T-helper 2 cell treated with Interferon-gamma antibody and Interleukin-4, amounts not matched to agents 100 ng/mL and 5 ng/mL, for 36 hours (primary cell): ENCODE measurements at regions not wholly inside any gene's neighbourhood (a gene's known extent, or its start where the extent isn't known, plus 50 kb on each side); places are given as distances from the start of the nearest gene placed in this dataset.
"Not testable (repeated sequence)": the region's sequence is repeated elsewhere in the genome, so short reads cannot be mapped to it uniquely, and the experiment has no call there.

ENCODE experiments used
- intact Hi-C: fragments of 100-400 bp; cut with micrococcal nuclease; formaldehyde crosslinking; loops from one replicate; pipeline ENCODE4 v1.15.1; 2023

DNA sequence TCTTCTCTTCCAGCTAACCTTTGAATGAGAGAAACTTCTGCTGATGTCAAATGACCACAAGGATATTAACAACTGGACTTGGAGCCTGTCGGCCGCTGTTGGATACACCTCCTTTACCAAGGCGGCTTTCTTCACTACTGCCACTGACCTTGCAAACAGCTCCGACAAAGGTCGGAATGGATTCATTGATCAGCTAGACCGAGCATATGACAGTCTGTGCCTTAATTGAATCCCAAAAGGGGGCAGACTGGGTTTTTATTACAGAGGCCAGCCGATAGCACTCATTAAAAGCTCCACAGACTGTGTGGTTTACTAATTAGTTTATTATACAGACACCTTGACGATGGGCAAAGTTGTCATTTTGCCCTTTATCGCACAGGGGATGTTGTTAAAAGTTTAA is 394.5 kb downstream of the RERGL start:
- intact Hi-C loops, result no loop called here

DNA sequence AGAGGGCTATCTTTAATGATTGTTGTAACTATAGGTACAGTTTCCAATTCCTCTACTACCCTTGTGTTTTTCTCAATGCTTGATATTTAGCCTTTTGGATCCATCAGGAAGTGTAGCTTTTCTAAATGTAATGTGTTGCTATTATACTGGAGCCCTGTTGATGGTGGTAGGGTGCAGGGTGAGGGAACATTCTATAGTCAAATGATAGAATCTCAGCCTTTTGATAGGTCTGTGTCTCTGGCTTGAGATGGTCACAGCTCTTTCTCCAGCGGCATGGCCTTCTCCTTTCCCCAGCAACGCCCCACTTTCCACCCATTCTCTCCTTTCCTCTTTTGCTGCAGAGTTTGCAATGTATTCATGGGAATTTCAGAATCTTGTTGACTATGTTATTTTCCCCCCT is 398.6 kb downstream of the RERGL start:
- intact Hi-C loops, result no loop called here

DNA sequence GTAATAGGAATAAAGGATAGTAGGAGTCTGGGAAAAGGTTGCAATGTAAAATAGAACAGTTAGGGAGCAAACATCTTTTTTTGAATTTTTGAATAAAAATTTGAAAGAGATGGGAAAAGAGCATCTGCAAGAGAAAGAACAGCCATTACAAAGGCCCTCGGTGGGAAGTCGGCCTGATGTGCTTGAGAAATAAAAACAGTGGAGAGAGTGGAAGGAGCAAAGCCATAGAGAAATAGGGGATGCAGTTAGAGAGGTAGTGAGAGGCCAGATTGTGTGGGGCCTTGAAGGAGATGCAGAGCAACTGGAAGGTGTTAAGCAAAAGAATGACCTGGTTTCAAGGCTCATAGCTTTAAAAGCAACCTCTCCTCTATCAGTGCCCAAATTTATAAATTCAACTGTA is 409.8 kb downstream of the RERGL start:
- intact Hi-C loops, result no loop called here

DNA sequence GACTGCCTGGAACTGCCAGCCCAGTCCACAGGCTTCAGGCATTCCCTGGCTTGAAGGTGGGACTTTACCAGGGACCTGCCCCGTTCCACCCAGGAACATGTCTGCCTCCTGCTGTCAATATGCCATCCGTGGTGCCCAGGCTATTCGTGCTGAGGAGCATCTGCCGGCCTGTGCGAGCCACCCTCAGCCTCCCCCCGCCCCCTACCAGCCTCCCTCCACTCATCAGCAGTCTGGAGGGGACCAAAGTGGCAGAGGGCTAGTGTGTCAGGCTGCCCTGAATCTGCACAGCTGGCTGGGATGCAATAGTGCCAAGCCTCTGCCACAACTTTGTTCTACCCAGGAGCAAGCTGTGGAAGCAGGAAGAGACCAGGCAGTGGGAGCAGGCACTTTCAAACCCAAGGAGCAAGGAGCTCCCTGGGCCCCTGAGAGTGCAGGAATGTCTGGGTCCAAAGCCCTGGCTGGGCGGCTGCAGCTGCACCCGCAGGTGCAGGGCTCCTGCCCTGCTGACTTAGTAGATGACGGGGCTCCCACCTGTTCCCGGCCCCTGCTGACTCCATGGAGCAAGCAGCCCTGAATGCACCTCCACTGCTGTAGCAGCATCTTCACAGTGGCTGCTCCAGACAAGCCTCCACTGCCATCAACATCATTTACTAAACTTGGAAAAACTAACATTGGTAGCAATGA is 423.2 kb downstream of the RERGL start:
- intact Hi-C loops, result no loop called here

DNA sequence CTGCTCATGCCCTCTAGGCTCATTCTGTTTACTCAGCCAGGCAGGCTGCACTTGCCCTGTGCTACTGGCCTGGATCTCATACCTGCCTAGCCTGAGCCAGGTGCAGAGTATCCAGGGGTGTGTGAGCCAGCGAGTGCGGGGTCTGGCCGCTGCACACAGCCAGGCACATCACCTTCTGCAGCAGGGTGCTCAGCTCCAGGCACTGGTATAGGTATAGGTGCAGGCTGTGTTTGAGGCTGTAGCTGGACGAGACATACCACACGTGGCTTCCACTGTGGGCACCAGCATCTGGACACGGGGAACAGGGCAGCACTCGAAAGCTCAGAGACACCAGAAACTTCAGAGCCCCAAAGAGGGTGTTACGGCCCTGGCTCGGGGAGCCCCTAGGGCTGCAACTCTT is 424.2 kb downstream of the RERGL start:
- intact Hi-C loops, result no loop called here

DNA sequence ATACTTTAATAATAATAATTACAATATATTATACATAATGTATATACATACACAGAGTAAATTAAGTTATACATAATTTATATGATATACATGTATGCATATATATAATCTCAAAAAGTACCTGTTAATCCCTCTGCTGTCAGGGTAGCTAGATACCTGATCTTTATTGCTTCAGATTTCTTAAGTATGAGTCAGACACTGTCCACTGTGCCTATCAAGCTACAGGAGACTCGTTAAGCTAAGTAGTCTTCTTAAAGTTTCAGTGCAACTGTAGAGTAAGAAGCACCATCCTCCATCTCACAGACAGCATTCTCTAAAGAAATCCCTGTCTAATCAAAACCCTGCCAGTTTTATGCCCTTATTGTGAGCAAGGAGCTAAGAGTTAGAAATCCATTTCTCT is 428.7 kb downstream of the RERGL start:
- intact Hi-C loops, result no loop called here

DNA sequence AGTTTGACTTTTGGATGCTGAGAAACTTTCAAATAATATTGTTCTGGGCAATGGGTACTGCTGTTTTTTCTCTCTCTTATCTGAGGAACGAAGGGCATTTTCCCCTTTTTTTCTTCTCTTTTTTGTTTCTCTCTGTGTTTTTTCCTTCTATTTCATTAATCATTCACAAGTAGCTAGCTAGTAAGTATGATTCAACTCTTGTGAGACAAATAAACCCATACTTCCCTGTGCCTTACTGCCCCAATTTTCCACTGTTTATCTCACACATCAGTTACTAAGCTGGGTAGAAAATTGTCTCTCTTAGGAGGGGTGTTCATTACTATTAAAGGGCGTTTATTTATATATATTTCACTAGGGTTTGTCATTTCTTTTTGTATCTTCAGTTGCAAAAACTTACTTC is 437.6 kb downstream of the RERGL start:
- intact Hi-C loops, result no loop called here

DNA sequence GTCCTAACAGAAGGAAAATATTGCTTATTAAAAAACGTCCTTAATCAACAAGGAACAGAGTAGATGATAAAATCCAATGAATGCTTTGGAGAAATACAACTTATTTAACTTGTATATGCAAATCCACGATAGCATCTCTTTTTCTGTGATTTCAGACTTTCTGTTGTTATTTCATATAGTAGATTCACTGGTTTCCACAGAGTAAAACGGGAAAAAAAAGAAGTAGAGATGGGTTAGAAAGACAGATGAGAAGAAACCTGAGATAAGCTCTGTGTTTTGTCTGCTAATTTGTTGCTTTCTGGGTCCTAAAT is 447.7 kb downstream of the RERGL start:
- intact Hi-C loops, result loop anchor here (5.0 kb wide), 1 partner anchor 1565 kb away; no protein-coding TSS in a partner anchor

DNA sequence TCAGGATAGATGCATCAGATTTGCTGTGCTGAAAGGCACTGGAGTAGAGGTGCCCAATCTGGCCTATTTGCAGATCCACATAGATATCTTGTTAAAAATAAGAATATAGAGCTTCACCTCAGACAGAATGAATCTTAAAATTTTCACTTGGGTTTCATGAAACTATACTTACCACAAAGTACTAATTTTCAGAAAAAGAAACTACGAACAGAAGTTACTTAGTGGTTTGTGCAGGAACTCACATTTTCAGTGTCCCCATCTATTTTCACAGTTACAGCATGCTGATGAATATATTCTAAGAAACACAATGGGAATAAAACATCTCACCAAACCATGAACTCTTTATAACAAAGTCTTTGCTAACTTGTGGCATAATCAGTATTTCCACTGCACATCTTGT is 449.4 kb downstream of the RERGL start:
- intact Hi-C loops, result loop anchor here (5.0 kb wide), 1 partner anchor 1563 kb away; no protein-coding TSS in a partner anchor

DNA sequence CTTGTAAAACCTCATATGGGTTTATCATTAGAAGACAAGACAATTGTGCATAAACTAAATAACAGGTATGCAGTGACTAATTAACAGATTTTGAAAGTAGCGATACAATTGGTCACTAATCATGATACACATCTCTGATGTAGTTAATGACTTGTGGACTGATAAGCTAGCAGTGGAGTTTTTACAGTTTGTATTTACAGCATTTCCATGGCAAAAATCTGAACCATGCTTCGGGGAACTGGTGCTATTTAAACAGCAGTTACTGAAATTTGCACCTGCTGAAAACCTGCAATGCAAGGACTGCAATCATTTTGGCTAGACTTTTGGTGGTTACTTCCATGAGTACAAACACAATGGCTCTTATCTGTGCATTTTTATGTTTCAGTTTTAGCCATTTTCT is 471.2 kb downstream of the RERGL start:
- intact Hi-C loops, result no loop called here

DNA sequence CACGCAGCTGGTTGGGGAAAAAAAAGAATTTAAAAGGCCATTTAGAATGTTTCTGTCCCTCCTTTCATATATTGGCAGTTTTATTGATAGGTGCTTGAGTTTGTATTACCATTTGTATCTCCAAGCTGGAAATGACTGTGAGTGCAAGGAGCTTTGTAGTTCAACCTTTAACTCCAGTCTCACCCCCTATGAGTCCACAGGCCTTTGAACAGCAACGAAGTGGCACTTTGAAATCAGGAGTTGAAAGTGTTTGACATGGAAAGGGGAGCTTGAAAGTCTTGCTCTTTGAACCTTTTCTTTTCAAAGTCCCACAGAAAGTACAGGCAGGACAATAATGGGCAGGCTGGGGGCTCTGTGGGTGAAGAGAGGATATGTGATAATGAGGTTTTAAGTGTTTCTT is 480.3 kb downstream of the RERGL start:
- intact Hi-C loops, result no loop called here

DNA sequence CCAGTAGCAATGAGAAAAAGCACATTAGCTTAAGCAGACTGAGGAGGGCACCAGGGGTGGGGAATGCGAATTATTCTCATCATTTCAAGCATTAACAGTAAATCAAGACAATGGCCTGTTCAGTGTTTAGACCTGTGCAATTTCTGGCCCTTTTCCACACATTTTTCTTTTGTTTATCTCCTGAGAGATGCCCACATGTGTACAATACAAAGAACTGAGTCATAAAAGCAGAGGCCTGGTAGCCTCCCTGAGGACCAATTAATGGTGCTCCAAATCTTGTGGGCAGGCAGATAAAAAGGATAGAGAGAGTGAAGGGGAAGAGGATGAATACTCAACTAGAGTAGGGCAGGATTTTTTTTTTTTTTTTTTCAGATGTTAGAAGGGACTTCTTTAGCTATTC is 480.8 kb downstream of the RERGL start:
- intact Hi-C loops, result no loop called here

DNA sequence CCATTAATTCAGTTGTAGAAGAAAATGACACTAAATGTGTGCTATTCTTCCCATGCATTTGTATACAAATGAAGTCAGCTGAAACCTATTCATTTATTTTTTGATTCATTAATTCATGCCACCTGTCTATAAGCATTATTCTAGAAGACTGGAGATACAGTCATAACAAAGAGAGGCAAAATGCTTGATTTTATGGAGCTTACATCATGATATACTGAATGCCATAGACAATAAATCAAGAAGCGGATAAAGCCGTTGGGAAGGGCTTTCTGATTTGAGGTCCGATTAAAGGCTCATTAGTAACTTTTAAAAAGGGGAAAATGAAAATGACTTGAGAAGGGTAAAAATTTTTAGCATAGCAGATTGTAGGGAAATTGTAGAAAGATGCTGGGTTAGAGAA is 494.9 kb downstream of the RERGL start:
- intact Hi-C loops, result no loop called here

DNA sequence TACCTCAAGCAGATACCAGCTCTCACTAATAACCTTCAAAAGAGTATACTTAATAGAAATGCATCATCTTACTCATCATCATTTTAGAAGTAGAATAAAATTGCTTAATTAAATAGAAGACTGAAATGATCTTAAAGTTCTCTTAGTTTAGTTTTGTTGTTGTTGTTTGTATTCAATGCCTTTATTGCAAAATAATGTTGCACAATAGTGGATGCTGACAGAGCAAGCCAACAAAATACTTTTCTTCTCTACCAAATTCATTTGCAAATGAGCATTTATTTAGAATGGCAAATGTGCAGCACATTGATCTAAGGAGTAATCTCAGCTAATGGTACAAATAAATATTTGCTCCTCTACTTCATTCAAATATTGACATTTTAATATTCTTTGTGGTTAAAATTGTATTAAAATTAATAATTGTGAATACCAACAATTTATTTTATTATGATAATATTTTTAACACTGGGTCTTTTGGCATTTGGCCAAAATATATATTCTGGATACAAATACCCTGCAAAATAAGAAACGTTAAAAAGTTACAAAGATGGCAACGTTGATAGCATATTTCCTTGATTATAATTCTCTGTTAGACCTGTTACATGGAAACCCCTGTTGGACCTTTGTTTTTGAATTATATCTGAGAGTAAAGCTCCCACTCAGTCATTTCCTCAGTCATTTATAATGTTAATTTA is 496.1 kb downstream of the RERGL start:
- intact Hi-C loops, result no loop called here

DNA sequence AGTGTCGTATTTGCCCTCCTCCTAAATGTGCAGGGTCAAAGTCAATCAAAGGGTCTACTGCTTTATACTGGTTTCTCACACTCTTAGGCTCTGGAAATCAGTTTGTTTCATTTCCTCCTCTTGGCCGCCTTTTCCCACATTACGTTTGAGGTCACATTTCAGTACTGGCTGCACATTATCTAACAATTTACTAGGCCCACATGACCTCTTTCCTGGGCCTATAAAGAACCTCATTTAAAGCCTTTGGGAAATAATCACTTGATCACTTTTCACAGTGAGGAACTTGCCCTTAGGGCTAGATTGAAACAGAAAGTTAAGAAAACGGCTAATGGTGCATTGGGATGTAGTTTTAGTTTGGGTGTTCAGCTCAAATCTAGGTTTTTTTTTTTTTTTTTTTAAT is 497.5 kb downstream of the RERGL start:
- intact Hi-C loops, result no loop called here

DNA sequence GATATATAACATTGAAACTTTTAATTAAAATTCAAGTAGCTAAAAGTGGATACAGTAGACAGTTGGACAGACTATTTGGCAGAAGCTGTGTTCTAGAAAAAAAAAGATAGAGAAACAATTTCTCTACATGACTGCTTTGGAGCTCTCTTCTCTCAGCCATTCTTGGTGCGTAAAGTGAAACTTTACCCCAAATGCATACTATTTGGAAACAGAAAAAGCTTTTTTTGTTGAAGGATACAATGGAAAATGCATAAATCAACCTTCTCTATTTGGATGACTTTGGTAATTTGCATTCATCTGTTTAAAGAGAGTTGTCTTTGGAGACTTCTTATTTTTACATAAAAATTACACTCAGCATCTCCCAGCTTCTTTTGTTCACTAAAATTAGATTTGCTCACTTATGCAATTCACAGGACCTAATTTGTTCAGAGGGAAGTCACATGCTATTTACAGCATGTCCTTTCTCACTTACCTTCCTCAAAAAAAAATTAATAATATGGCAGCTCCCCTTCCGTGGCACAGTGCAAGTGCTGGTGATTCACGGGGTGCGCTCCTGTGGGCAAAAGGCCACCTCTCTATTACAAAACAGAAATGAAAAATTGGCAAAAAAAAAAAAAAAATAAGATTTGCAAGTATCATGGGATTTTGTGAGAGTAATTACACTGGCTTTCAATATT is 498.9 kb downstream of the RERGL start:
- intact Hi-C loops, result no loop called here

DNA sequence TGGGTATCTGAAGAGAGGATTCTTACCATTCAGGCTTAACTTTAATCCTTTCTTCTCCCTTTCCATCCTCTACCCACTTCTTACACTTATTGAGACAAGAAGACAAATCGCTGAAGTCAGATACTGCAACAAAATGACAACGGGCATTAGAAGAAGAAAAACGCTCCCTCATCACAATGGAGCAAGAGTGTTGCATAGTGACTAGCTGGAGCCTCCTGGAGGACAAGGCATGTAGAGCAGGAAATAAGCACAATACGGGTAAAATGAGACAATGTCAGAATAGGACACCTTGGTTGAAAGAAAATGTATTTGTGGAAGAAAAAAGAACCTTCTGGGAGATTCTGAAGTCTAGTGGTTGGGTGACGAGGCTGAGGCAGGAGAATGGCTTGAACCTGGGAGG is 501.0 kb downstream of the RERGL start:
- intact Hi-C loops, result no loop called here

DNA sequence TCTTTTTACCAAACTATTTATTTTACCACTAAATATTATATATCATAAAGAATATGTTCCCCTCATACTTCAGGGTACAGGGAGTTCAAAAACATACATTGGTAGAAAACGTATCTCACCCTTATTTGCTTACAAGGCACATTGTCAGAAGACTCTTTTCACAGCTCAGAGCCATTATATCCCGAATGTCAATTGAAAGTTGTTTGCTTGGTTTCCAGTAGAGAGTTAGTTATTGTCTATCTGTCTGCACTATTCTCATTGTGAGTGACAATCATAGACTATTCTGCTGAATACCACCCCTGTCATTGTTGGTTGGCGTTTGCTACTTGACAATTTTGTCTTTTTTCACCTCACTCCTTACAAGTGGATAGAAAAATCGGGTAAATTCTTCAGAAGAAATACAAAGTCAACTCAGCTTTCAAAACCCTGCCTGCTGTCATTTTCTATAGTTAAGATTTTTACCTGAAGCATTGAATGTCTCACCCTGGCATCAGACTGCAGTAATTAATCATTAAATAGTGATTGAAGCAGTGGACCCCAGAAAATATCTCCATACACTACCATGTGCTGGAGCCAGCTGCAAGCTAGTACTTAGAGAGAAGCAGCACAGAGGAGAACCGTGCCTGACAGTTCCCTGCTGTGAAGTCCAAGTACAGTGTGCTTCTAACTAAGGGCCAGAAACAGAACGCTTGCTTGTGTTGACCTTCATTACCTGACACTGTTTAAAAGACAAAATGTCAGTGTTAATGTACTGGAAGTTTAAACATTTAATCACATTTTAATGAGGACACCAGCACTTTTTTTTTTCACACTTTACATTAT is 510.6 kb downstream of the RERGL start:
- intact Hi-C loops, result no loop called here

DNA sequence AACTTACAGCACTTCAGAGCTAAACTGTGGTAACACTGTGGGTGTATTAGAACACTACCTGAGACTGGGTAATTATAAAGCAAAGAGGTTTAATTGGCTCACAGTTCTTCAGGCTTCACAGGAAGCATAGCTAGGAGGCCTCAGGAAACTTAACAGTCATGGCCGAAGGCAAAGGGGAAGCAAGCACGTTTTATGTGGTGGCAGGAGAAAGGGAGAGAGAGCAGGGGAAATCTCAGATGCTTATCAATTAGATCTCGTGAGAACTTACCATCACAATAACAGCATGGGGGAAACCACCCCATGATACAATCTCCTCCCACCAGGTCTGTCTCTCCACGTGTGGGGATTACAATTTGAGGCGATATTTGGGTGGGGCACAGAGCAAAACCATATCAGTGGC is 512.6 kb downstream of the RERGL start:
- intact Hi-C loops, result no loop called here

DNA sequence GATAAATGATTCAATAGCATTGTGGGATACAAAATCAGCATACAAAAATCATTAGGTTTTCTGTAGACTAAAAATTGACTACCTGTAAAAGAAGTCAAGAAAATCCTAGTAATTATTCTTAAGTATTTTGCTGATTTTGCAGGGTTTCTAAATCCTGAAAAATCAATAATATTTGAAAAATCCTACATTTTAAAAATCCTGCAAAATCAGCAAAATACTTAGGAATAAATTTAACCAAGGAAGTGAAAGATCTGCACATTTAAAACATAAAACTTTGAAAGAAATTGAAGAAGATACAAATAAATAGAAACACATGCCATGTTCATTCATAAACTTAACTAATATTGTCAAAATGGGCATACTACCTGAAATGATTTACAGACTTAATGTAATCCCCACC is 517.7 kb downstream of the RERGL start:
- intact Hi-C loops, result no loop called here

DNA sequence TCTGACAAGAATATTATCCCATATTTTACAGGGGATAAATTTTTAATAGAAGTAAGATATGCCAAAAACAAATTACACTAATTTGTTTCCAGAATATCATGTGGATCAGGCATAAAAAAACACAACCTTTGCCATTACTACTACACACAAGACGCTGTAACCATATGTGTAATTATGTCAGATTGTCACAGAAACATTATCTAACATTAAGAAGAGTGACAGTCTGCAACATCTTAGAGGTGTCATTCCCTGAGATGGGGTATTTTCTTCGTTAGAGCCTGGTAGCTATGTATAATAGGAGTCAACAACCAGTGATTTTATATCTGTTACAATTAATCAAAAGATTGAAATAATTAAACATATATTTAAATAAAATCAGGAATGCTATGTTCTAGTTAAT is 518.9 kb downstream of the RERGL start:
- intact Hi-C loops, result no loop called here

DNA sequence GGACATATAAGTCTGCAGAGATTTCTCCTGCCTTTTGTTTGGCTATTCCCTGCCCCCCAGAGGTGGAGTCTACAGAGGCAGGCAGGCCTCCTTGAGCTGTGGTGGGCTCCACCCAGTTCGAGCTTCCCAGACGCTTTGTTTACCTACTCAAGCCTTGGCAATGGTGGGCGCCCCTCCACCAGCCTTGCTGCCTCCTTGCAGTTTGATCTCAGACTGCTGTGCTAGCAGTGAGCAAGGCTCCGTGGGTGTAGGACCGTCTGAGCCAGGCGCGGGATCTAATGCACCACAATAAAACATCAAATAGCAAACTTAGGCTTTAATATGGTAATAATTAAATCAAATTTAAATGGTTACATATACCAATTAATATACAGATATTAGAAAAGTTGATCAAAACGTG is 525.4 kb downstream of the RERGL start:
- intact Hi-C loops, result not testable (repeated sequence)
